ENCODE measurements at regions not wholly inside any gene's neighbourhood (a gene's known extent, or its start where the extent isn't known, plus 50 kb on each side); places are given as distances from the start of the nearest gene placed in this dataset.

DNA sequence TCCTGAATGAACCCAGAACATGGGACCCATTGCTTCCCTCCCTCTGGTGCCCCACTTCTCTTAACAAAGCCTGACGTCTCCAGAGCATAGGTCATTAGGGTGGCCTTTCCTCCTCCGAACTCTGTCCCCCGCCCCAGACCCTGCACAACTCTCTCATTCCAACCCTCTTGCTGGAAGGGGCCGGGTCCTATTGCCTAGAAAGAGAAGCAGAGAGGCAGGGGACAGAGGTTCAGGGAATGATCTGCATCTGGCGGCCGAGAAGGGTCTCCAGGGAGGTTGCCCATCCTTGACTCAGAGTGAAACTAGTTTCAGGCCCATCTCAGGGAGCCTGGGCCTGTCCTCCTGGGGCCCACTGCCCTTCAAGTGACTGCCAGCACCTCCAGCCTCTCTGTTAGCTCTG, 79.0 kb downstream of the LINGO1 start:
- ATAC-seq, result no peak
- intact Hi-C loops (cut with DNase I), result no loop called here
- H3K27me3 ChIP-seq (ENCODE audit: low read depth), result no peaks in the 10 kb centered on the region

GRCh38 chr15:77553257-77553656, 79.5 kb downstream of the LINGO1 start:
- H3K27ac ChIP-seq, result no peak overlapping the region
- intact Hi-C loops (cut with DNase I), result no loop called here
- ATAC-seq (no peak), DNase-seq (no peak)
- H3K27me3 ChIP-seq (ENCODE audit: low read depth), result no peaks in the 10 kb centered on the region
- H3K4me3 ChIP-seq, result no peak overlapping the region
- H3K36me3 ChIP-seq, result no peaks in the 10 kb centered on the region
- H3K4me1 ChIP-seq, result no peaks in the 10 kb centered on the region
- no peak for TF ChIP-seq CTCF (IDR thresholded peaks at IDR 0.05)
- no peaks in the 10 kb centered on the region for H3K9me3 ChIP-seq

More for the DNA sequence above, 79.0 kb downstream of the LINGO1 start:
- no peaks in the 10 kb centered on the region for H3K9me3 ChIP-seq
- no peaks in the 10 kb centered on the region for H3K36me3 ChIP-seq
- no peak for TF ChIP-seq CTCF (IDR thresholded peaks at IDR 0.05)
- no peak overlapping the region for H3K27ac ChIP-seq
- no peak overlapping the region for H3K4me3 ChIP-seq
- no peak for DNase-seq
- no peaks in the 10 kb centered on the region for H3K4me1 ChIP-seq

- no peaks in the 10 kb centered on the region for H3K4me1 ChIP-seq
- no peaks in the 10 kb centered on the region for H3K9me3 ChIP-seq
- intact Hi-C loops (cut with DNase I), result no loop called here
- ATAC-seq (no peak), DNase-seq (no peak)
- no peaks in the 10 kb centered on the region for H3K36me3 ChIP-seq
- no peak for TF ChIP-seq CTCF (IDR thresholded peaks at IDR 0.05)
- no peak overlapping the region for H3K4me3 ChIP-seq
- no peaks in the 10 kb centered on the region for H3K27me3 ChIP-seq (ENCODE audit: low read depth)
- no peak overlapping the region for H3K27ac ChIP-seq
Measured at GRCh38 chr15:77552066-77552465, 80.6 kb downstream of the LINGO1 start.

GRCh38 chr15:77550301-77551251, 82.1 kb downstream of the LINGO1 start:
- H3K27ac ChIP-seq, result no peak overlapping the region
- no peak for TF ChIP-seq CTCF (IDR thresholded peaks at IDR 0.05)
- no peaks in the 10 kb centered on the region for H3K9me3 ChIP-seq
- H3K4me1 ChIP-seq, result no peaks in the 10 kb centered on the region
- ATAC-seq, result no peak
- no peaks in the 10 kb centered on the region for H3K36me3 ChIP-seq
- H3K27me3 ChIP-seq (ENCODE audit: low read depth), result no peaks in the 10 kb centered on the region
- H3K4me3 ChIP-seq, result no peak overlapping the region
- no peak for DNase-seq
- intact Hi-C loops (cut with DNase I), result no loop called here

DNA sequence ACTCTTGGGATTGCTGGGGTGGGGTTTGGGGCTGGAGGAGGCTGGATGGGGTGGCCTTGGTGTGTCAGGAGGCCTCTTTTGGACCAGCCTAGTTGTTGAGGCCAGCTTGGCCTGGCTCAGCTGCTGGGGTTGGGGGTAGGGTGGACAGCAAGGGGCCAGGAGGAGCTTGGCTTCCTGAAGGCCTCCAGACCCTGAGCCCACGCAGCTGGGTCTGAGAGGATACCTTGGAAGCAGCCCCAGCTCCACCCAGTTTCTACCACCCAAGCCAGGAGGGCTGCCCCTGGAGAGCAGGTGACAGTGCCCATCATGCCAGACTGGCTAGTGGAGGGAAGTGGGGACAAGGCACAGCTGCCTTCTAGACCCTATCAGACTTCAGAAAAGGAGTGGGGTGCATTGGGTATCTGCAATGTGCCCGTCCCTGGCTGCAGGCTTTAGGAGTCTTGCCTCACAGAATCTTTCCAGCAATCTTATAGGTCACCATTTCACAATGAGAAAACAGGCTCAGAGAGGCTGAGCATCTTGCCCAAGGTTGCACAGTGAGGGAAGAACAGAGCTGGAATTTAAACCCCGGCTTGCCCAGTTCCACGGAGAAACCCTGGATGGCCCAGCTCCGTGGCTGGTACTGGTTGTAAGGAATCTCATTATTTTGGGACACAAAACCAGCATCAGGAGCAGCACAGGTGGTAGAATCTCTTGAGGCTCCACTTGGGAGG, 83.0 kb downstream of the LINGO1 start:
- no peak for TF ChIP-seq CTCF (IDR thresholded peaks at IDR 0.05)
- H3K27ac ChIP-seq, result no peak overlapping the region
- H3K36me3 ChIP-seq, result no peaks in the 10 kb centered on the region
- DNase-seq, result no peak
- no peaks in the 10 kb centered on the region for H3K27me3 ChIP-seq (ENCODE audit: low read depth)
- no peak overlapping the region for H3K4me3 ChIP-seq
- no peaks in the 10 kb centered on the region for H3K9me3 ChIP-seq
- intact Hi-C loops (cut with DNase I), result no loop called here
- ATAC-seq, result no peak
- H3K4me1 ChIP-seq, result no peaks in the 10 kb centered on the region
